ENCODE measurements at regions not wholly inside any gene's neighbourhood (a gene's known extent, or its start where the extent isn't known, plus 50 kb on each side); places are given as distances from the start of the nearest gene placed in this dataset.

GRCh38 chr13:89678466-89679121, 1668.9 kb upstream of the MIR17HG start:
- no peak for ATAC-seq (ENCODE audit: low read depth)
- no peaks in the 10 kb centered on the region for H3K27me3 Mint-ChIP-seq
- no peak overlapping the region for H3K4me3 Mint-ChIP-seq
- H3K9me3 Mint-ChIP-seq, result peaks cover 6% of the 10 kb centered on the region
- DNase-seq, result no peak
- no peaks in the 10 kb centered on the region for H3K36me3 Mint-ChIP-seq
- POLR2A ChIA-PET, result no interaction called here
- no peaks in the 10 kb centered on the region for H3K4me1 Mint-ChIP-seq
- H3K27ac Mint-ChIP-seq, result no peak overlapping the region

GRCh38 chr13:89684896-89685295, 1662.6 kb upstream of the MIR17HG start:
- Mint-ChIP-seq H3K27me3 (no peaks in the 10 kb centered on the region), H3K36me3 (no peaks in the 10 kb centered on the region), H3K4me1 (no peaks in the 10 kb centered on the region), H3K27ac (no peak overlapping the region), H3K9me3 (peaks cover 8% of the 10 kb centered on the region), H3K4me3 (no peak overlapping the region)
- DNase-seq (no peak), ATAC-seq (ENCODE audit: low read depth) (no peak)
- POLR2A ChIA-PET, result no interaction called here

GRCh38 chr13:89686171-89686570, 1661.3 kb upstream of the MIR17HG start:
- ATAC-seq (ENCODE audit: low read depth) (no peak), DNase-seq (no peak)
- peaks cover 5% of the 10 kb centered on the region for H3K9me3 Mint-ChIP-seq
- POLR2A ChIA-PET, result no interaction called here
- H3K4me3 Mint-ChIP-seq, result no peak overlapping the region
- no peaks in the 10 kb centered on the region for H3K4me1 Mint-ChIP-seq
- H3K27me3 Mint-ChIP-seq, result no peaks in the 10 kb centered on the region
- H3K36me3 Mint-ChIP-seq, result no peaks in the 10 kb centered on the region
- no peak overlapping the region for H3K27ac Mint-ChIP-seq

GRCh38 chr13:89687066-89687465, 1660.4 kb upstream of the MIR17HG start:
- H3K27ac Mint-ChIP-seq, result no peak overlapping the region
- peaks cover 5% of the 10 kb centered on the region for H3K9me3 Mint-ChIP-seq
- ATAC-seq (ENCODE audit: low read depth) (no peak), DNase-seq (no peak)
- no peak overlapping the region for H3K4me3 Mint-ChIP-seq
- POLR2A ChIA-PET, result no interaction called here
- H3K36me3 Mint-ChIP-seq, result no peaks in the 10 kb centered on the region
- H3K4me1 Mint-ChIP-seq, result no peaks in the 10 kb centered on the region
- H3K27me3 Mint-ChIP-seq, result no peaks in the 10 kb centered on the region

- ATAC-seq (ENCODE audit: low read depth) (no peak), DNase-seq (no peak)
- POLR2A ChIA-PET, result no interaction called here
- H3K27ac Mint-ChIP-seq, result no peak overlapping the region
- H3K27me3 Mint-ChIP-seq, result no peaks in the 10 kb centered on the region
- no peaks in the 10 kb centered on the region for H3K4me1 Mint-ChIP-seq
- H3K4me3 Mint-ChIP-seq, result no peak overlapping the region
- H3K9me3 Mint-ChIP-seq, result peaks cover 2% of the 10 kb centered on the region
- no peaks in the 10 kb centered on the region for H3K36me3 Mint-ChIP-seq
Measured at GRCh38 chr13:89688918-89689317, 1658.6 kb upstream of the MIR17HG start.

GRCh38 chr13:89694451-89694850, 1653.0 kb upstream of the MIR17HG start:
- no peak for DNase-seq
- H3K27ac Mint-ChIP-seq, result no peak overlapping the region
- ATAC-seq (ENCODE audit: low read depth), result no peak
- no peak overlapping the region for H3K4me3 Mint-ChIP-seq
- POLR2A ChIA-PET, result no interaction called here
- H3K36me3 Mint-ChIP-seq, result no peaks in the 10 kb centered on the region
- H3K27me3 Mint-ChIP-seq, result no peaks in the 10 kb centered on the region
- no peaks in the 10 kb centered on the region for H3K4me1 Mint-ChIP-seq
- no peaks in the 10 kb centered on the region for H3K9me3 Mint-ChIP-seq

- Mint-ChIP-seq H3K27ac (no peak overlapping the region), H3K27me3 (no peaks in the 10 kb centered on the region), H3K9me3 (peaks cover under 1% of the 10 kb centered on the region), H3K4me1 (no peaks in the 10 kb centered on the region), H3K36me3 (no peaks in the 10 kb centered on the region), H3K4me3 (no peak overlapping the region)
- POLR2A ChIA-PET, result no interaction called here
- no peak for DNase-seq
- no peak for ATAC-seq (ENCODE audit: low read depth)
Measured at GRCh38 chr13:89695343-89696257, 1651.9 kb upstream of the MIR17HG start.

GRCh38 chr13:89701913-89702312, 1645.6 kb upstream of the MIR17HG start:
- Mint-ChIP-seq H3K9me3 (peaks cover 6% of the 10 kb centered on the region), H3K36me3 (no peaks in the 10 kb centered on the region), H3K27me3 (no peaks in the 10 kb centered on the region), H3K4me3 (no peak overlapping the region), H3K4me1 (no peaks in the 10 kb centered on the region), H3K27ac (no peak overlapping the region)
- ATAC-seq (ENCODE audit: low read depth), result no peak
- POLR2A ChIA-PET, result no interaction called here
- DNase-seq, result no peak

- DNase-seq (no peak), ATAC-seq (ENCODE audit: low read depth) (no peak)
- Mint-ChIP-seq H3K27me3 (no peaks in the 10 kb centered on the region), H3K27ac (no peak overlapping the region), H3K4me1 (no peaks in the 10 kb centered on the region), H3K4me3 (no peak overlapping the region), H3K36me3 (no peaks in the 10 kb centered on the region), H3K9me3 (peaks cover 6% of the 10 kb centered on the region)
- POLR2A ChIA-PET, result no interaction called here
Measured at GRCh38 chr13:89704040-89704439, 1643.4 kb upstream of the MIR17HG start.

GRCh38 chr13:89708013-89708412, 1639.5 kb upstream of the MIR17HG start:
- Mint-ChIP-seq H3K27ac (no peak overlapping the region), H3K4me3 (no peak overlapping the region), H3K9me3 (peaks cover 5% of the 10 kb centered on the region), H3K4me1 (no peaks in the 10 kb centered on the region), H3K36me3 (no peaks in the 10 kb centered on the region), H3K27me3 (no peaks in the 10 kb centered on the region)
- ATAC-seq (ENCODE audit: low read depth) (no peak), DNase-seq (no peak)
- POLR2A ChIA-PET, result no interaction called here

- Mint-ChIP-seq H3K36me3 (no peaks in the 10 kb centered on the region), H3K27me3 (no peaks in the 10 kb centered on the region), H3K9me3 (peaks cover 6% of the 10 kb centered on the region), H3K4me1 (no peaks in the 10 kb centered on the region), H3K27ac (no peak overlapping the region), H3K4me3 (no peak overlapping the region)
- DNase-seq (no peak), ATAC-seq (ENCODE audit: low read depth) (no peak)
- POLR2A ChIA-PET, result no interaction called here
Measured at GRCh38 chr13:89721216-89721615, 1626.3 kb upstream of the MIR17HG start.

GRCh38 chr13:89726690-89727435, 1620.6 kb upstream of the MIR17HG start:
- POLR2A ChIA-PET, result no interaction called here
- no peaks in the 10 kb centered on the region for H3K36me3 Mint-ChIP-seq
- H3K27ac Mint-ChIP-seq, result no peak overlapping the region
- no peak overlapping the region for H3K4me3 Mint-ChIP-seq
- H3K4me1 Mint-ChIP-seq, result no peaks in the 10 kb centered on the region
- ATAC-seq (ENCODE audit: low read depth), result no peak
- H3K9me3 Mint-ChIP-seq, result peaks cover 7% of the 10 kb centered on the region
- no peak for DNase-seq
- H3K27me3 Mint-ChIP-seq, result no peaks in the 10 kb centered on the region

- Mint-ChIP-seq H3K4me3 (no peak overlapping the region), H3K9me3 (peaks cover 6% of the 10 kb centered on the region), H3K4me1 (no peaks in the 10 kb centered on the region), H3K27ac (no peak overlapping the region), H3K36me3 (no peaks in the 10 kb centered on the region), H3K27me3 (no peaks in the 10 kb centered on the region)
- no peak for ATAC-seq (ENCODE audit: low read depth)
- POLR2A ChIA-PET, result no interaction called here
- DNase-seq, result no peak
Measured at GRCh38 chr13:89733829-89734228, 1613.7 kb upstream of the MIR17HG start.

GRCh38 chr13:89737051-89737450, 1610.4 kb upstream of the MIR17HG start:
- no peaks in the 10 kb centered on the region for H3K27me3 Mint-ChIP-seq
- H3K36me3 Mint-ChIP-seq, result no peaks in the 10 kb centered on the region
- H3K4me3 Mint-ChIP-seq, result no peak overlapping the region
- no peak for ATAC-seq (ENCODE audit: low read depth)
- peaks cover 6% of the 10 kb centered on the region for H3K9me3 Mint-ChIP-seq
- POLR2A ChIA-PET, result no interaction called here
- no peak for DNase-seq
- H3K4me1 Mint-ChIP-seq, result no peaks in the 10 kb centered on the region
- H3K27ac Mint-ChIP-seq, result no peak overlapping the region
